ENCODE measurements at regions not wholly inside any gene's neighbourhood (a gene's known extent, or its start where the extent isn't known, plus 50 kb on each side); places are given as distances from the start of the nearest gene placed in this dataset.

- Histone ChIP-seq H3K4me1 (ENCODE audit: control insufficient read depth in 4 of 4, insufficient read depth in 4 of 4, low read length in 3 of 4) (no peaks in the 10 kb centered on the region), H3K9ac (ENCODE audit: low read depth in 1 of 2, low read length in 2 of 2) (no peak overlapping the region), H3K27me3 (ENCODE audit: control insufficient read depth in 4 of 4, insufficient read depth in 4 of 4, low read length in 3 of 4) (peaks cover 0 to 21% (median 0%) of the 10 kb centered on the region in 4 donors), H3K27ac (ENCODE audit: low read depth in 1 of 2, low read length in 2 of 2) (no peak overlapping the region), H3K4me3 (ENCODE audit: low read depth in 1 of 3, low read length in 3 of 3) (no peak overlapping the region), H3K9me3 (ENCODE audit: control insufficient read depth in 4 of 4, low read length in 3 of 4) (no peaks in the 10 kb centered on the region), H3K36me3 (ENCODE audit: control insufficient read depth in 4 of 4, insufficient read depth in 3 of 4, low read depth in 1 of 4, low read length in 3 of 4) (no peaks in the 10 kb centered on the region)
- no peak for DNase-seq (ENCODE audit: low spot score)
- no peak for TF ChIP-seq RXRA (IDR thresholded peaks at IDR 0.05)
- TF ChIP-seq JUND (IDR thresholded peaks at IDR 0.05), result no peak
- TF ChIP-seq RAD21 (IDR thresholded peaks at IDR 0.05), result no peak
- no peak for TF ChIP-seq ATF3 (IDR thresholded peaks at IDR 0.05)
- no peak for TF ChIP-seq HNF4A (conservative IDR thresholded peaks at IDR 0.05)
- no peak for TF ChIP-seq YY1 (IDR thresholded peaks at IDR 0.05)
- no peak for TF ChIP-seq FOXA2 (IDR thresholded peaks at IDR 0.05)
- TF ChIP-seq FOXA1 (IDR thresholded peaks at IDR 0.05), result no peak
- TF ChIP-seq, protein P1, sequence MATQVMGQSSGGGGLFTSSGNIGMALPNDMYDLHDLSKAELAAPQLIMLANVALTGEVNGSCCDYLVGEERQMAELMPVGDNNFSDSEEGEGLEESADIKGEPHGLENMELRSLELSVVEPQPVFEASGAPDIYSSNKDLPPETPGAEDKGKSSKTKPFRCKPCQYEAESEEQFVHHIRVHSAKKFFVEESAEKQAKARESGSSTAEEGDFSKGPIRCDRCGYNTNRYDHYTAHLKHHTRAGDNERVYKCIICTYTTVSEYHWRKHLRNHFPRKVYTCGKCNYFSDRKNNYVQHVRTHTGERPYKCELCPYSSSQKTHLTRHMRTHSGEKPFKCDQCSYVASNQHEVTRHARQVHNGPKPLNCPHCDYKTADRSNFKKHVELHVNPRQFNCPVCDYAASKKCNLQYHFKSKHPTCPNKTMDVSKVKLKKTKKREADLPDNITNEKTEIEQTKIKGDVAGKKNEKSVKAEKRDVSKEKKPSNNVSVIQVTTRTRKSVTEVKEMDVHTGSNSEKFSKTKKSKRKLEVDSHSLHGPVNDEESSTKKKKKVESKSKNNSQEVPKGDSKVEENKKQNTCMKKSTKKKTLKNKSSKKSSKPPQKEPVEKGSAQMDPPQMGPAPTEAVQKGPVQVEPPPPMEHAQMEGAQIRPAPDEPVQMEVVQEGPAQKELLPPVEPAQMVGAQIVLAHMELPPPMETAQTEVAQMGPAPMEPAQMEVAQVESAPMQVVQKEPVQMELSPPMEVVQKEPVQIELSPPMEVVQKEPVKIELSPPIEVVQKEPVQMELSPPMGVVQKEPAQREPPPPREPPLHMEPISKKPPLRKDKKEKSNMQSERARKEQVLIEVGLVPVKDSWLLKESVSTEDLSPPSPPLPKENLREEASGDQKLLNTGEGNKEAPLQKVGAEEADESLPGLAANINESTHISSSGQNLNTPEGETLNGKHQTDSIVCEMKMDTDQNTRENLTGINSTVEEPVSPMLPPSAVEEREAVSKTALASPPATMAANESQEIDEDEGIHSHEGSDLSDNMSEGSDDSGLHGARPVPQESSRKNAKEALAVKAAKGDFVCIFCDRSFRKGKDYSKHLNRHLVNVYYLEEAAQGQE (IDR thresholded peaks at IDR 0.05), result no peak
- TF ChIP-seq, protein P2, sequence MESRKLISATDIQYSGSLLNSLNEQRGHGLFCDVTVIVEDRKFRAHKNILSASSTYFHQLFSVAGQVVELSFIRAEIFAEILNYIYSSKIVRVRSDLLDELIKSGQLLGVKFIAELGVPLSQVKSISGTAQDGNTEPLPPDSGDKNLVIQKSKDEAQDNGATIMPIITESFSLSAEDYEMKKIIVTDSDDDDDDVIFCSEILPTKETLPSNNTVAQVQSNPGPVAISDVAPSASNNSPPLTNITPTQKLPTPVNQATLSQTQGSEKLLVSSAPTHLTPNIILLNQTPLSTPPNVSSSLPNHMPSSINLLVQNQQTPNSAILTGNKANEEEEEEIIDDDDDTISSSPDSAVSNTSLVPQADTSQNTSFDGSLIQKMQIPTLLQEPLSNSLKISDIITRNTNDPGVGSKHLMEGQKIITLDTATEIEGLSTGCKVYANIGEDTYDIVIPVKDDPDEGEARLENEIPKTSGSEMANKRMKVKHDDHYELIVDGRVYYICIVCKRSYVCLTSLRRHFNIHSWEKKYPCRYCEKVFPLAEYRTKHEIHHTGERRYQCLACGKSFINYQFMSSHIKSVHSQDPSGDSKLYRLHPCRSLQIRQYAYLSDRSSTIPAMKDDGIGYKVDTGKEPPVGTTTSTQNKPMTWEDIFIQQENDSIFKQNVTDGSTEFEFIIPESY (IDR thresholded peaks at IDR 0.05), result no peak
Measured at GRCh38 chr9:126262738-126263137, 63.9 kb upstream of the MVB12B start.

DNA sequence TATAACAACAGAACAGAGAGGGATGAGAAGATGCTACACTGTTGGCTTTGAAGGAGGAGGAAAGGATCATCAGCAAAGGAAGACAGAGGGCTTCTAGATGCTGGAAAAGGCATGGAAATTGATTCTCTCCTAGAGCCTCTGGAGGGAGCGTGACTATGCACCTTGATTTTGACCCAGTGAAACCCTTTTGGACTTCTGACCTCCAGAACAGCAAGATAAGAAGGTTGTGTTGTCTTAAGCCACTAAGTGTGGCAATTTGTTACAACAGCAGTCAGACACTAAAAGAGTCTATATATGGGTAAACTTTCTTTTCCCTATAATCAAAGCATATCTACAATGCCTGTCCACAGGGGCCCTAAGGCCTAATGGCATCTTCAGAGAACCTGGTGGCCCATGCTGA, 56.1 kb upstream of the MVB12B start:
- no peak for DNase-seq (ENCODE audit: low spot score)

More for the DNA sequence above, 56.1 kb upstream of the MVB12B start:
- no peaks in the 10 kb centered on the region for H3K4me1 ChIP-seq (ENCODE audit: control insufficient read depth in 4 of 4, insufficient read depth in 4 of 4, low read length in 3 of 4)
- H3K9ac ChIP-seq (ENCODE audit: low read depth in 1 of 2, low read length in 2 of 2), result no peak overlapping the region
- no peaks in the 10 kb centered on the region for H3K36me3 ChIP-seq (ENCODE audit: control insufficient read depth in 4 of 4, insufficient read depth in 3 of 4, low read depth in 1 of 4, low read length in 3 of 4)
- no peak overlapping the region for H3K27ac ChIP-seq (ENCODE audit: low read depth in 1 of 2, low read length in 2 of 2)
- WGBS, result 73% methylated on average over 1 of the region's 1 CpG
- TF ChIP-seq EGR1 (IDR thresholded peaks at IDR 0.05; ENCODE audit: low read depth in 2 of 2) (no peak), HNF4G (IDR thresholded peaks at IDR 0.05) (no peak), GABPA (IDR thresholded peaks at IDR 0.05 in 1 of 2, conservative IDR thresholded peaks at IDR 0.05 in 1 of 2) (no peak), TAF1 (conservative IDR thresholded peaks at IDR 0.05) (no peak), JUND (IDR thresholded peaks at IDR 0.05) (no peak), FOXA1 (IDR thresholded peaks at IDR 0.05) (no peak), FOXA2 (IDR thresholded peaks at IDR 0.05) (no peak), RAD21 (IDR thresholded peaks at IDR 0.05) (no peak)
- TF ChIP-seq, protein P2 (IDR thresholded peaks at IDR 0.05), result no peak
- TF ChIP-seq, protein P1 (IDR thresholded peaks at IDR 0.05), result no peak
- H3K27me3 ChIP-seq (ENCODE audit: control insufficient read depth in 4 of 4, insufficient read depth in 4 of 4, low read length in 3 of 4), result peaks cover 0 to 5% (median 0%) of the 10 kb centered on the region in 4 donors
- no peaks in the 10 kb centered on the region for H3K9me3 ChIP-seq (ENCODE audit: control insufficient read depth in 4 of 4, low read length in 3 of 4)
- no peak overlapping the region for H3K4me3 ChIP-seq (ENCODE audit: low read depth in 1 of 3, low read length in 3 of 3)
